IMR-90 (cell line): ENCODE measurements at regions not wholly inside any gene's neighbourhood (a gene's known extent, or its start where the extent isn't known, plus 50 kb on each side); places are given as distances from the start of the nearest gene placed in this dataset.
A peak's percentile ranks its signal among the peaks of the same experiment; 100 is the strongest.

Source experiments
- ATAC-seq: fragments of 200-7000 bp; cut with Tn5 transposase; 2 replicates; pipeline ENCODE4 v1.9.1; 2020; ENCODE audit warnings: low read depth, mild to moderate bottlenecking, moderate library complexity
- BruUV-seq: library from RNA; stranded (reverse); fragments of 400-500 nt; replicated peaks from 2 replicates; lab custom pipeline; 2021; lab: Mats Ljungman, UMichigan
- CTCF ChIA-PET: fragments of 300-600 bp; formaldehyde crosslinking; extraction: SDS; loops from one replicate; lab custom pipeline; 2021; ENCODE audit warnings: antibody characterized with exemption; lab: Yijun Ruan, JAX
- POLR2A ChIA-PET: fragments of 300-600 bp; sonication (Branson Sonifier 250); formaldehyde crosslinking; loops from one replicate; lab custom pipeline; 2022; ENCODE audit warnings: antibody characterized with exemption; ENCODE audit not compliant: unreplicated experiment; lab: Charles Lee
- DNase-seq: peaks from one replicate; pipeline ENCODE4 v3.0.0; 2013
- H2AFZ ChIP-seq: replicated peaks from 2 replicates; pipeline ENCODE3; 2013; ENCODE audit warnings: low read length, mild to moderate bottlenecking; ENCODE audit not compliant: poor library complexity
- H2AK5ac ChIP-seq: 2 replicates; pipeline ENCODE4 v1.6.1; 2013; ENCODE audit warnings: low read depth, low read length, inconsistent platforms
- H2AK9ac ChIP-seq: replicated peaks from 2 replicates; pipeline ENCODE3; 2013; ENCODE audit warnings: mild to moderate bottlenecking, low read depth, low read length, moderate library complexity; ENCODE audit not compliant: poor library complexity
- H2BK120ac ChIP-seq: 2 replicates; pipeline ENCODE4 v1.6.1; 2013; ENCODE audit warnings: low read depth, low read length, inconsistent platforms
- H2BK15ac ChIP-seq: 3 replicates; pipeline ENCODE4 v1.6.1; 2013; ENCODE audit warnings: low read depth, low read length, inconsistent platforms
- H2BK20ac ChIP-seq: 2 replicates; pipeline ENCODE4 v1.6.1; 2013; ENCODE audit warnings: low read depth, mild to moderate bottlenecking, inconsistent platforms, low read length, moderate library complexity
- H2BK5ac ChIP-seq: 2 replicates; pipeline ENCODE4 v1.6.1; 2013; ENCODE audit warnings: mild to moderate bottlenecking, low read depth, low read length, inconsistent platforms; ENCODE audit not compliant: poor library complexity, severe bottlenecking
- H3K14ac ChIP-seq: replicated peaks from 2 replicates; pipeline ENCODE4 v1.6.1; 2013; ENCODE audit warnings: low read depth, low read length, inconsistent platforms
- H3K18ac ChIP-seq: 2 replicates; pipeline ENCODE4 v1.6.1; 2013; ENCODE audit warnings: low read depth, low read length, control low read depth
- H3K23ac ChIP-seq: 2 replicates; pipeline ENCODE4 v1.6.1; 2013; ENCODE audit warnings: low read depth, low read length, inconsistent platforms
- H3K27ac ChIP-seq: 2 replicates; pipeline ENCODE4 v1.5.1; 2013; ENCODE audit warnings: mild to moderate bottlenecking, control low read depth, low read length; ENCODE audit not compliant: insufficient read depth
- H3K27me3 ChIP-seq: 2 replicates; pipeline ENCODE4 v1.6.1; 2013; ENCODE audit warnings: low read length; ENCODE audit not compliant: control insufficient read depth, insufficient read depth
- H3K36me3 ChIP-seq: 2 replicates; pipeline ENCODE4 v1.6.1; 2013; ENCODE audit warnings: low read length, mixed read lengths; ENCODE audit not compliant: control insufficient read depth, insufficient read depth
- H3K4ac ChIP-seq: 2 replicates; pipeline ENCODE4 v1.6.1; 2013; ENCODE audit warnings: low read depth, low read length, inconsistent platforms
- H3K4me1 ChIP-seq: 2 replicates; pipeline ENCODE4 v1.6.1; 2013; ENCODE audit warnings: low read length, mixed read lengths; ENCODE audit not compliant: control insufficient read depth, insufficient read depth
- H3K4me2 ChIP-seq: 2 replicates; pipeline ENCODE4 v1.6.1; 2013; ENCODE audit warnings: low read depth, mild to moderate bottlenecking, control low read depth, low read length, moderate library complexity
- H3K4me3 ChIP-seq: 2 replicates; pipeline ENCODE4 v1.5.1; 2013; ENCODE audit warnings: low read depth, mild to moderate bottlenecking, control low read depth, low read length, moderate library complexity; ENCODE audit not compliant: insufficient read depth
- H3K56ac ChIP-seq: 2 replicates; pipeline ENCODE4 v1.6.1; 2013; ENCODE audit warnings: low read length, inconsistent platforms; ENCODE audit not compliant: insufficient read depth; ENCODE audit errors: extremely low read depth
- H3K79me1 ChIP-seq, 2 experiments: 2 replicates each; pipeline ENCODE4 v1.6.1; 2013; ENCODE audit warnings: low read length in 2 of 2, inconsistent platforms in 1 of 2, low read depth in 1 of 2
- H3K9ac ChIP-seq: 2 replicates; pipeline ENCODE4 v1.6.1; 2013; ENCODE audit warnings: low read depth, low read length, control low read depth
- H3K9me1 ChIP-seq: 2 replicates; pipeline ENCODE4 v1.6.1; 2013; ENCODE audit warnings: low read length, inconsistent platforms; ENCODE audit not compliant: insufficient read depth
- H3K9me3 ChIP-seq: 2 replicates; pipeline ENCODE4 v1.6.1; 2013; ENCODE audit warnings: low read length; ENCODE audit not compliant: control insufficient read depth, insufficient read depth
- H4K20me1 ChIP-seq: 2 replicates; pipeline ENCODE4 v1.6.1; 2013; ENCODE audit warnings: low read length, inconsistent platforms; ENCODE audit not compliant: insufficient read depth
- H4K5ac ChIP-seq: 2 replicates; pipeline ENCODE4 v1.6.1; 2013; ENCODE audit warnings: mild to moderate bottlenecking, low read depth, low read length, control low read depth
- H4K8ac ChIP-seq, 2 experiments: 2 replicates each; pipeline ENCODE4 v1.6.1; 2013; ENCODE audit warnings: low read depth in 2 of 2, low read length in 2 of 2, control low read depth in 1 of 2, inconsistent platforms in 1 of 2
- H4K91ac ChIP-seq: 2 replicates; pipeline ENCODE4 v1.6.1; 2013; ENCODE audit warnings: low read depth, low read length, inconsistent platforms; ENCODE audit not compliant: insufficient read depth
- BHLHE40 ChIP-seq: fragments of 150-350 bp; IDR thresholded peaks from 2 replicates; pipeline ENCODE4 v1.6.1; 2016; ENCODE audit warnings: mild to moderate bottlenecking, low read depth, low read length
- CHD1 ChIP-seq: IDR thresholded peaks from 2 replicates; pipeline ENCODE4 v1.6.1; 2012; ENCODE audit warnings: low read depth, low read length, improper control_type of control experiment
- FOS ChIP-seq: fragments of 150-350 bp; IDR thresholded peaks from 2 replicates; pipeline ENCODE4 v1.6.1; 2016; ENCODE audit warnings: low read depth, low read length
- MAFK ChIP-seq: IDR thresholded peaks from 2 replicates; pipeline ENCODE4 v1.6.1; 2012; ENCODE audit warnings: low read depth, low read length, improper control_type of control experiment
- MXI1 ChIP-seq: IDR thresholded peaks from 2 replicates; pipeline ENCODE4 v1.6.1; 2012; ENCODE audit warnings: low read depth, mild to moderate bottlenecking, low read length, moderate library complexity, borderline replicate concordance
- NFE2L2 ChIP-seq: fragments of 150-350 bp; IDR thresholded peaks from 2 replicates; pipeline ENCODE4 v1.6.1; 2016; ENCODE audit warnings: low read depth, mild to moderate bottlenecking, low read length
- POLR2A ChIP-seq: IDR thresholded peaks from 2 replicates; pipeline ENCODE4 v1.6.1; 2012; ENCODE audit warnings: mild to moderate bottlenecking, low read depth, low read length
- RAD21 ChIP-seq: IDR thresholded peaks from 2 replicates; pipeline ENCODE4 v1.6.1; 2012; ENCODE audit warnings: low read length, improper control_type of control experiment
- WGBS, 2 experiments: methylation state at CpG; one replicate each; pipeline versions ENCODE4 v1.1.5 to v1.1.7; 2013; ENCODE audit warnings: missing lambda C conversion rate in 2 of 2; ENCODE audit not compliant: insufficient read length in 1 of 2; ENCODE audit errors: extremely low coverage in 2 of 2; 5-methylcytosine and 5-hydroxymethylcytosine counted together
- dilution Hi-C: fragments of 300-500 bp; cut with HindIII; formaldehyde crosslinking; loops from one replicate; pipeline ENCODE4 v1.14.3; 2018; ENCODE audit warnings: low sequenced_read_pairs; ENCODE audit not compliant: unreplicated experiment
- in situ Hi-C: fragments of 300-500 bp; cut with MboI; formaldehyde crosslinking; loops from 3 replicates; pipeline ENCODE4 v1.14.3; 2019; ENCODE audit warnings: low sequenced_read_pairs, inconsistent platforms, mixed read lengths
- intact Hi-C: fragments of 100-400 bp; cut with micrococcal nuclease; formaldehyde crosslinking; loops from 2 replicates; pipeline ENCODE4 v1.10.0; 2022
- TF ChIP-seq, protein P1 (sequence below): fragments of 150-350 bp; IDR thresholded peaks from 2 replicates; pipeline ENCODE4 v1.6.1; 2017; ENCODE audit warnings: mild to moderate bottlenecking, antibody characterized with exemption, low read length, low read depth

DNA sequence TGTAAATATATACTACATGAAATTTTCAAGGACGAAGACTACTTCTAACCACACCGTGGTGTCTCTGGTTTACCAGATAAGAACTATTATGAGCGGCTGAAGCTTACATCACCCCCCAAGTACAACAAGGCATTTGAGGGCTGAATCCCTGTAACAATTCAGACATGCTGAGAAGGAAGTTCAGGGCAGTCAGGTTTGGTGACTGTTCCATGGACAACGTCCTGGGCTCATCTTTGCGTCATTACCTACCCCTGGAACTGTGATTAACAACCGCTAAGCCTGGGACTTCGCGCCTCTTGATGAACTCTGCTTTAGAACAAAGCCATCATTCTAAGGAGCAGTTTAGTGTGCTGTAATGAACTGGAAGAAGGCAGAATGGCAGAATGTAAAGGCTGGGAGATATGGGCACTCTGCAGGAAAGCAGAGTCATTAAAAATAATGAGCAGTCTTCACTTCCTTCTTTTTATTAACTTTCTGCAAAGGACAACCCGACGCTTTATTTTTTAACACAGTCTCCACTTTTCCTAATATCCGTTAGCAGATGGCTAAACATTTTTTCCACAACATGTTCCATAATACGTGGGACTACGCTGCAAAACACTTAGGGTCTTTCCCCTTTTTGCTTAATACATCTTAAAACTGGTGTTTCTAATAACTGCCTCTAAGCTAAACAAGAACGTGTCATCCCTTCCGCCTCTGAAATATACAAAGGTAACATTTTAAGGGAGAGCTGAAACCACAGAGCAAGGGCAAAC lies 263.2 kb downstream of the ADAMTS20 start:
- H3K9me3 ChIP-seq, result no peaks in the 10 kb centered on the region
- peak overlapping the region; percentile 99 for H2BK5ac ChIP-seq
- H3K14ac ChIP-seq, result peak overlapping the region; percentile 92
- no TSS peak for BruUV-seq
- peak overlapping the region; percentile 86 for H3K18ac ChIP-seq
- peak; percentile 48 for DNase-seq
- H3K4me3 ChIP-seq, result no peak overlapping the region
- peak overlapping the region; percentile 94 for H3K23ac ChIP-seq
- H3K4me1 ChIP-seq, result peaks cover 21% of the 10 kb centered on the region
- no peaks in the 10 kb centered on the region for H3K36me3 ChIP-seq
- dilution Hi-C loops (no loop called here), in situ Hi-C loops (loop anchor here (10.0 to 25.0 kb wide), 3 partner anchors 704 to 1154 kb away; partner anchors contain the start of genes PPHLN1, PRICKLE1 and ZCRB1), intact Hi-C loops (no loop called here)
- WGBS, 2 experiments, result 49% methylated on average over 5 of the region's 15 CpGs; no CpG with 5 or more reads in 1 of the 2 experiments
- no peaks in the 10 kb centered on the region for H3K27me3 ChIP-seq
- no peaks in the 10 kb centered on the region for H4K20me1 ChIP-seq
- POLR2A ChIA-PET, result no interaction called here
- H2BK20ac ChIP-seq, result peak overlapping the region; percentile 96
- H3K9ac ChIP-seq, result no peak overlapping the region
- peak overlapping the region; percentile 40 for H3K4me2 ChIP-seq
- peak overlapping the region; percentile 96 for H4K5ac ChIP-seq
- H4K91ac ChIP-seq, result peak overlapping the region; percentile 79
- peak overlapping the region; percentile 94 for H3K4ac ChIP-seq
- H2BK15ac ChIP-seq, result peak overlapping the region; percentile 87
- no peak overlapping the region for H3K56ac ChIP-seq
- H2AK5ac ChIP-seq, result peak overlapping the region; percentile 95
- H2AFZ ChIP-seq, result peak overlapping the region; percentile 67
- CTCF ChIA-PET, result interaction anchor here (0.6 kb wide), 1 partner anchor 11 kb away, joined by 3 read pairs; no protein-coding TSS in a partner anchor
- H2AK9ac ChIP-seq, result peak overlapping the region; percentile 13
- ATAC-seq, result no peak
- H3K79me1 ChIP-seq, result peaks cover 0 to 3% of the 10 kb centered on the region in 2 experiments; a peak in 1 of 4 replicates
- peaks cover 4% of the 10 kb centered on the region for H3K9me1 ChIP-seq
- TF ChIP-seq FOS (no peak), RAD21 (no peak), POLR2A (no peak), MAFK (no peak), NFE2L2 (no peak), BHLHE40 (no peak), MXI1 (no peak), CHD1 (no peak)
- TF ChIP-seq, protein P1, sequence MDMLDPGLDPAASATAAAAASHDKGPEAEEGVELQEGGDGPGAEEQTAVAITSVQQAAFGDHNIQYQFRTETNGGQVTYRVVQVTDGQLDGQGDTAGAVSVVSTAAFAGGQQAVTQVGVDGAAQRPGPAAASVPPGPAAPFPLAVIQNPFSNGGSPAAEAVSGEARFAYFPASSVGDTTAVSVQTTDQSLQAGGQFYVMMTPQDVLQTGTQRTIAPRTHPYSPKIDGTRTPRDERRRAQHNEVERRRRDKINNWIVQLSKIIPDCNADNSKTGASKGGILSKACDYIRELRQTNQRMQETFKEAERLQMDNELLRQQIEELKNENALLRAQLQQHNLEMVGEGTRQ, result no peak
- no peak overlapping the region for H3K27ac ChIP-seq
- H4K8ac ChIP-seq, result peak overlapping the region; percentile 71 to 96
- peak overlapping the region; percentile 95 for H2BK120ac ChIP-seq
